ENCODE measurements at regions not wholly inside any gene's neighbourhood (a gene's known extent, or its start where the extent isn't known, plus 50 kb on each side); places are given as distances from the start of the nearest gene placed in this dataset.

GRCh38 chr9:19938990-19939733 lies 150.3 kb upstream of the SLC24A2 start:
- TF ChIP-seq ZNF143 (CRISPR knock-in tag; IDR thresholded peaks at IDR 0.05) (no peak), CTCF (IDR thresholded peaks at IDR 0.05 in 2 of 3, conservative IDR thresholded peaks at IDR 0.05 in 1 of 3; ENCODE audit: insufficient read depth in 2 of 3, low read depth in 1 of 3, low read length in 3 of 3) (no peak), POU5F1 (IDR thresholded peaks at IDR 0.05; ENCODE audit: borderline replicate concordance, low read depth, low read length, partially characterized antibody) (no peak), ZNF174 (CRISPR knock-in tag; IDR thresholded peaks at IDR 0.05) (no peak), ZNF124 (CRISPR knock-in tag; IDR thresholded peaks at IDR 0.05) (no peak), MAZ (CRISPR knock-in tag; conservative IDR thresholded peaks at IDR 0.05 in 1 of 2, IDR thresholded peaks at IDR 0.05 in 1 of 2) (no peak), SMARCB1 (IDR thresholded peaks at IDR 0.05; ENCODE audit: insufficient read length, low read depth) (no peak), ZNF318 (IDR thresholded peaks at IDR 0.05; ENCODE audit: borderline replicate concordance in 1 of 2, low read depth in 1 of 2) (no peak), RBBP5 (IDR thresholded peaks at IDR 0.05; ENCODE audit: borderline replicate concordance, insufficient read depth, low read length, poor library complexity, severe bottlenecking) (no peak)
